ENCODE measurements at regions not wholly inside any gene's neighbourhood (a gene's known extent, or its start where the extent isn't known, plus 50 kb on each side); places are given as distances from the start of the nearest gene placed in this dataset.

DNA sequence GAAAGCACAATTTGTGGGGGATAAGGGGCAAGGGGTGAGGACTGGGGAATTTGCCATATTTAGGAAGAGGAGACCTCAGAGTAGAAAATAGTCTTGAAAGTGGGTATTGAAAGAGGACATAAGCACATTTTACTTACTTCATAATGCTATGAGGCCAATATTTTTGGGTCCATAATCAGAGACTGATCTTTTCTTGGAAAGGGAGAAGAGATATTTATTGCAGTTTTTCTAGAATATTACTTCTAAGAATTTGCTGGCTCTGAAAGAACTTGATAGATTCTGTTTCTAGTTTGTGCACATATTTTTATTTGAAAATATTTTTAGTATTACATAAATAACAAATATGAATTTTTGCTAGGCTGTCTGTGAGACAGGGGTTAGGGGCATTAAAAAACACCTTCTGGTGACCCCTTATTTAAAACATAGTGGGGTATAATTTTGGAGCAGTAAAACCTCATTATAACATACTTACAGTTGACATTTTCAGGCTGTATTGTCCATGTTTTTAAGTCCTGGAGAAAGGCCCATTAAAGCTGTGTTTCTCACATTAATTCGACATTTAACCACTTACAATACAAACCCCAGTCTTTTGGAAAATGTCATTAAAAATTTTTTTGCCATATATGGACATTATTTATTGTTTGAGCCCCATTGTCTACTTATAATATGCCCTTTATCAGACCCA, 118.9 kb upstream of the NFIB start (continued):
- TF ChIP-seq, protein P1, sequence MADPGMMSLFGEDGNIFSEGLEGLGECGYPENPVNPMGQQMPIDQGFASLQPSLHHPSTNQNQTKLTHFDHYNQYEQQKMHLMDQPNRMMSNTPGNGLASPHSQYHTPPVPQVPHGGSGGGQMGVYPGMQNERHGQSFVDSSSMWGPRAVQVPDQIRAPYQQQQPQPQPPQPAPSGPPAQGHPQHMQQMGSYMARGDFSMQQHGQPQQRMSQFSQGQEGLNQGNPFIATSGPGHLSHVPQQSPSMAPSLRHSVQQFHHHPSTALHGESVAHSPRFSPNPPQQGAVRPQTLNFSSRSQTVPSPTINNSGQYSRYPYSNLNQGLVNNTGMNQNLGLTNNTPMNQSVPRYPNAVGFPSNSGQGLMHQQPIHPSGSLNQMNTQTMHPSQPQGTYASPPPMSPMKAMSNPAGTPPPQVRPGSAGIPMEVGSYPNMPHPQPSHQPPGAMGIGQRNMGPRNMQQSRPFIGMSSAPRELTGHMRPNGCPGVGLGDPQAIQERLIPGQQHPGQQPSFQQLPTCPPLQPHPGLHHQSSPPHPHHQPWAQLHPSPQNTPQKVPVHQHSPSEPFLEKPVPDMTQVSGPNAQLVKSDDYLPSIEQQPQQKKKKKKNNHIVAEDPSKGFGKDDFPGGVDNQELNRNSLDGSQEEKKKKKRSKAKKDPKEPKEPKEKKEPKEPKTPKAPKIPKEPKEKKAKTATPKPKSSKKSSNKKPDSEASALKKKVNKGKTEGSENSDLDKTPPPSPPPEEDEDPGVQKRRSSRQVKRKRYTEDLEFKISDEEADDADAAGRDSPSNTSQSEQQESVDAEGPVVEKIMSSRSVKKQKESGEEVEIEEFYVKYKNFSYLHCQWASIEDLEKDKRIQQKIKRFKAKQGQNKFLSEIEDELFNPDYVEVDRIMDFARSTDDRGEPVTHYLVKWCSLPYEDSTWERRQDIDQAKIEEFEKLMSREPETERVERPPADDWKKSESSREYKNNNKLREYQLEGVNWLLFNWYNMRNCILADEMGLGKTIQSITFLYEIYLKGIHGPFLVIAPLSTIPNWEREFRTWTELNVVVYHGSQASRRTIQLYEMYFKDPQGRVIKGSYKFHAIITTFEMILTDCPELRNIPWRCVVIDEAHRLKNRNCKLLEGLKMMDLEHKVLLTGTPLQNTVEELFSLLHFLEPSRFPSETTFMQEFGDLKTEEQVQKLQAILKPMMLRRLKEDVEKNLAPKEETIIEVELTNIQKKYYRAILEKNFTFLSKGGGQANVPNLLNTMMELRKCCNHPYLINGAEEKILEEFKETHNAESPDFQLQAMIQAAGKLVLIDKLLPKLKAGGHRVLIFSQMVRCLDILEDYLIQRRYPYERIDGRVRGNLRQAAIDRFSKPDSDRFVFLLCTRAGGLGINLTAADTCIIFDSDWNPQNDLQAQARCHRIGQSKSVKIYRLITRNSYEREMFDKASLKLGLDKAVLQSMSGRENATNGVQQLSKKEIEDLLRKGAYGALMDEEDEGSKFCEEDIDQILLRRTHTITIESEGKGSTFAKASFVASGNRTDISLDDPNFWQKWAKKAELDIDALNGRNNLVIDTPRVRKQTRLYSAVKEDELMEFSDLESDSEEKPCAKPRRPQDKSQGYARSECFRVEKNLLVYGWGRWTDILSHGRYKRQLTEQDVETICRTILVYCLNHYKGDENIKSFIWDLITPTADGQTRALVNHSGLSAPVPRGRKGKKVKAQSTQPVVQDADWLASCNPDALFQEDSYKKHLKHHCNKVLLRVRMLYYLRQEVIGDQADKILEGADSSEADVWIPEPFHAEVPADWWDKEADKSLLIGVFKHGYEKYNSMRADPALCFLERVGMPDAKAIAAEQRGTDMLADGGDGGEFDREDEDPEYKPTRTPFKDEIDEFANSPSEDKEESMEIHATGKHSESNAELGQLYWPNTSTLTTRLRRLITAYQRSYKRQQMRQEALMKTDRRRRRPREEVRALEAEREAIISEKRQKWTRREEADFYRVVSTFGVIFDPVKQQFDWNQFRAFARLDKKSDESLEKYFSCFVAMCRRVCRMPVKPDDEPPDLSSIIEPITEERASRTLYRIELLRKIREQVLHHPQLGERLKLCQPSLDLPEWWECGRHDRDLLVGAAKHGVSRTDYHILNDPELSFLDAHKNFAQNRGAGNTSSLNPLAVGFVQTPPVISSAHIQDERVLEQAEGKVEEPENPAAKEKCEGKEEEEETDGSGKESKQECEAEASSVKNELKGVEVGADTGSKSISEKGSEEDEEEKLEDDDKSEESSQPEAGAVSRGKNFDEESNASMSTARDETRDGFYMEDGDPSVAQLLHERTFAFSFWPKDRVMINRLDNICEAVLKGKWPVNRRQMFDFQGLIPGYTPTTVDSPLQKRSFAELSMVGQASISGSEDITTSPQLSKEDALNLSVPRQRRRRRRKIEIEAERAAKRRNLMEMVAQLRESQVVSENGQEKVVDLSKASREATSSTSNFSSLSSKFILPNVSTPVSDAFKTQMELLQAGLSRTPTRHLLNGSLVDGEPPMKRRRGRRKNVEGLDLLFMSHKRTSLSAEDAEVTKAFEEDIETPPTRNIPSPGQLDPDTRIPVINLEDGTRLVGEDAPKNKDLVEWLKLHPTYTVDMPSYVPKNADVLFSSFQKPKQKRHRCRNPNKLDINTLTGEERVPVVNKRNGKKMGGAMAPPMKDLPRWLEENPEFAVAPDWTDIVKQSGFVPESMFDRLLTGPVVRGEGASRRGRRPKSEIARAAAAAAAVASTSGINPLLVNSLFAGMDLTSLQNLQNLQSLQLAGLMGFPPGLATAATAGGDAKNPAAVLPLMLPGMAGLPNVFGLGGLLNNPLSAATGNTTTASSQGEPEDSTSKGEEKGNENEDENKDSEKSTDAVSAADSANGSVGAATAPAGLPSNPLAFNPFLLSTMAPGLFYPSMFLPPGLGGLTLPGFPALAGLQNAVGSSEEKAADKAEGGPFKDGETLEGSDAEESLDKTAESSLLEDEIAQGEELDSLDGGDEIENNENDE (IDR thresholded peaks at IDR 0.05; ENCODE audit: insufficient replicate concordance, low read length) = no peak
- TF ChIP-seq NANOG (IDR thresholded peaks at IDR 0.05; ENCODE audit: insufficient read depth, low read depth, low read length, poor library complexity, severe bottlenecking) (no peak), CBX5 (IDR thresholded peaks at IDR 0.05; ENCODE audit: low read depth, low read length) (no peak), POU5F1 (IDR thresholded peaks at IDR 0.05; ENCODE audit: low read depth, low read length) (no peak), RBBP5 (IDR thresholded peaks at IDR 0.05; ENCODE audit: borderline replicate concordance, low read depth, low read length) (no peak), KDM4A (IDR thresholded peaks at IDR 0.05; ENCODE audit: low read depth, low read length, severe bottlenecking) (no peak), GABPA (IDR thresholded peaks at IDR 0.05; ENCODE audit: borderline replicate concordance, insufficient read depth, low read length) (no peak)
- TF ChIP-seq, protein P2, sequence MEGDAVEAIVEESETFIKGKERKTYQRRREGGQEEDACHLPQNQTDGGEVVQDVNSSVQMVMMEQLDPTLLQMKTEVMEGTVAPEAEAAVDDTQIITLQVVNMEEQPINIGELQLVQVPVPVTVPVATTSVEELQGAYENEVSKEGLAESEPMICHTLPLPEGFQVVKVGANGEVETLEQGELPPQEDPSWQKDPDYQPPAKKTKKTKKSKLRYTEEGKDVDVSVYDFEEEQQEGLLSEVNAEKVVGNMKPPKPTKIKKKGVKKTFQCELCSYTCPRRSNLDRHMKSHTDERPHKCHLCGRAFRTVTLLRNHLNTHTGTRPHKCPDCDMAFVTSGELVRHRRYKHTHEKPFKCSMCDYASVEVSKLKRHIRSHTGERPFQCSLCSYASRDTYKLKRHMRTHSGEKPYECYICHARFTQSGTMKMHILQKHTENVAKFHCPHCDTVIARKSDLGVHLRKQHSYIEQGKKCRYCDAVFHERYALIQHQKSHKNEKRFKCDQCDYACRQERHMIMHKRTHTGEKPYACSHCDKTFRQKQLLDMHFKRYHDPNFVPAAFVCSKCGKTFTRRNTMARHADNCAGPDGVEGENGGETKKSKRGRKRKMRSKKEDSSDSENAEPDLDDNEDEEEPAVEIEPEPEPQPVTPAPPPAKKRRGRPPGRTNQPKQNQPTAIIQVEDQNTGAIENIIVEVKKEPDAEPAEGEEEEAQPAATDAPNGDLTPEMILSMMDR (IDR thresholded peaks at IDR 0.05; ENCODE audit: control extremely low read depth in 1 of 3, insufficient read depth in 1 of 3, low read depth in 1 of 3, low read length in 3 of 3) = no peak
